SK-N-SH treated with all-trans-retinoic acid at 6 μM for 48 hours (cell line): ENCODE measurements at regions not wholly inside any gene's neighbourhood (a gene's known extent, or its start where the extent isn't known, plus 50 kb on each side); places are given as distances from the start of the nearest gene placed in this dataset.

Experiments
- ATAC-seq: fragments of 200-7000 bp; cut with Tn5 transposase; 3 replicates; pipeline ENCODE4 v1.9.1; 2020; ENCODE audit warnings: mild to moderate bottlenecking, moderate library complexity
- ARNTL ChIP-seq: fragments of 450-650 bp; formaldehyde crosslinking; IDR thresholded peaks from 2 replicates; pipeline ENCODE4 v1.5.0; 2020; ENCODE audit warnings: low read depth, mild to moderate bottlenecking, moderate library complexity, borderline replicate concordance
- BACH2 ChIP-seq: fragments of 250-450 bp; sonication (Bioruptor Pico); IDR thresholded peaks from 2 replicates; pipeline ENCODE4 v1.9.0; 2021; ENCODE audit warnings: mild to moderate bottlenecking, borderline replicate concordance
- CSDC2 ChIP-seq: fragments of 250-450 bp; sonication (Bioruptor Pico); IDR thresholded peaks from 2 replicates; pipeline ENCODE4 v1.5.0; 2020; ENCODE audit warnings: mild to moderate bottlenecking, moderate library complexity
- ESRRG ChIP-seq: fragments of 250-450 bp; sonication (Bioruptor Pico); IDR thresholded peaks from 2 replicates; pipeline ENCODE4 v1.6.1; 2021; ENCODE audit warnings: mild to moderate bottlenecking
- GLIS3 ChIP-seq: fragments of 250-450 bp; sonication (Bioruptor Pico); IDR thresholded peaks from 2 replicates; pipeline ENCODE4 v1.5.0; 2020; ENCODE audit warnings: mild to moderate bottlenecking, moderate library complexity
- OSR1 ChIP-seq: fragments of 250-450 bp; sonication (Bioruptor Pico); IDR thresholded peaks from 2 replicates; pipeline ENCODE4 v1.8.0; 2022; ENCODE audit warnings: moderate library complexity, mild to moderate bottlenecking, inconsistent platforms
- PPARA ChIP-seq: fragments of 250-450 bp; sonication (Bioruptor Pico); IDR thresholded peaks from 2 replicates; pipeline ENCODE4 v1.5.0; 2020; ENCODE audit warnings: mild to moderate bottlenecking, borderline replicate concordance
- RARB ChIP-seq: fragments of 250-450 bp; sonication (Bioruptor Pico); IDR thresholded peaks from 2 replicates; pipeline ENCODE4 v1.8.0; 2021; ENCODE audit warnings: mild to moderate bottlenecking, moderate library complexity
- SNAI2 ChIP-seq: fragments of 250-450 bp; sonication (Bioruptor Pico); IDR thresholded peaks from 2 replicates; pipeline ENCODE4 v1.5.0; 2020; ENCODE audit warnings: mild to moderate bottlenecking, moderate library complexity
- TCF4 ChIP-seq: fragments of 250-450 bp; sonication (Bioruptor Pico); IDR thresholded peaks from 2 replicates; pipeline ENCODE4 v1.8.0; 2021; ENCODE audit warnings: mild to moderate bottlenecking, moderate library complexity, borderline replicate concordance
- TOX ChIP-seq: fragments of 250-450 bp; sonication (Bioruptor Pico); IDR thresholded peaks from 2 replicates; pipeline ENCODE4 v1.8.0; 2021; ENCODE audit warnings: mild to moderate bottlenecking, moderate library complexity, borderline replicate concordance
- ZFP3 ChIP-seq: fragments of 250-450 bp; sonication (Bioruptor Pico); IDR thresholded peaks from 2 replicates; pipeline ENCODE4 v1.5.0; 2020; ENCODE audit warnings: mild to moderate bottlenecking, moderate library complexity
- ZNF565 ChIP-seq: fragments of 450-650 bp; formaldehyde crosslinking; conservative IDR thresholded peaks from 2 replicates; pipeline ENCODE4 v1.5.0; 2020; ENCODE audit warnings: low read depth, mild to moderate bottlenecking, moderate library complexity
- ZNF70 ChIP-seq: fragments of 450-650 bp; formaldehyde crosslinking; IDR thresholded peaks from 2 replicates; pipeline ENCODE4 v1.5.0; 2020; ENCODE audit warnings: mild to moderate bottlenecking, moderate library complexity
- ZNF8 ChIP-seq: fragments of 450-650 bp; formaldehyde crosslinking; IDR thresholded peaks from 2 replicates; pipeline ENCODE4 v1.5.0; 2020; ENCODE audit warnings: mild to moderate bottlenecking, moderate library complexity
- TF ChIP-seq, protein P1 (sequence below): fragments of 250-450 bp; sonication (Bioruptor Pico); IDR thresholded peaks from 2 replicates; pipeline ENCODE4 v1.8.0; 2021; ENCODE audit warnings: low read depth, mild to moderate bottlenecking, moderate library complexity, borderline replicate concordance
- TF ChIP-seq, protein P2 (sequence below): fragments of 250-450 bp; sonication (Bioruptor Pico); IDR thresholded peaks from 2 replicates; pipeline ENCODE4 v1.5.1; 2021; ENCODE audit warnings: mild to moderate bottlenecking, moderate library complexity
- TF ChIP-seq, protein P3 (sequence below): fragments of 250-450 bp; sonication (Bioruptor Pico); IDR thresholded peaks from 2 replicates; pipeline ENCODE4 v1.5.1; 2020; ENCODE audit warnings: low read depth, mild to moderate bottlenecking, moderate library complexity
- TF ChIP-seq, protein P4 (sequence below): fragments of 250-450 bp; sonication (Bioruptor Pico); IDR thresholded peaks from 2 replicates; pipeline ENCODE4 v1.8.0; 2020; ENCODE audit warnings: mild to moderate bottlenecking, moderate library complexity, borderline replicate concordance
- TF ChIP-seq, protein P5 (sequence below): fragments of 250-450 bp; sonication (Bioruptor Pico); IDR thresholded peaks from 2 replicates; pipeline ENCODE4 v1.5.0; 2020; ENCODE audit warnings: mild to moderate bottlenecking, moderate library complexity

DNA sequence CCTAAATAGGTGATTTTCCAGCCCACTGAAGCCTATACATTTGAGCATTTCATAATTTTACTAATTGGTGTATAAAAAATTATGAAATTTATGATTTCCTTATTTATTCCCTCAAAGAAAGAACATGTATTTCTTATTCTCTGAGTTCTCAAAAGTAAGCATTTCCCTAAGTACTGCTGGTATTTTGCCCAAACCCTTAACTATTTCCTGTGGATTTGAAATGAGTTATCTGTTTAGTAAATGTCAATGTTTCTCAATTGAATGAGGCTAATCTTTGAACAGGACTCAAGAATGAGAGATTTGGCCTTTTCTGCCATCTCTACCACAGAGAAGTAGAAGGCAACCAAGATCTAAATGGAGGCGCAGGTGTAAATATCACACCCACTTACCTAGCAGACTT is 751.7 kb downstream of the TLE1 start:
- ATAC-seq, result no peak
- TF ChIP-seq, protein P1, sequence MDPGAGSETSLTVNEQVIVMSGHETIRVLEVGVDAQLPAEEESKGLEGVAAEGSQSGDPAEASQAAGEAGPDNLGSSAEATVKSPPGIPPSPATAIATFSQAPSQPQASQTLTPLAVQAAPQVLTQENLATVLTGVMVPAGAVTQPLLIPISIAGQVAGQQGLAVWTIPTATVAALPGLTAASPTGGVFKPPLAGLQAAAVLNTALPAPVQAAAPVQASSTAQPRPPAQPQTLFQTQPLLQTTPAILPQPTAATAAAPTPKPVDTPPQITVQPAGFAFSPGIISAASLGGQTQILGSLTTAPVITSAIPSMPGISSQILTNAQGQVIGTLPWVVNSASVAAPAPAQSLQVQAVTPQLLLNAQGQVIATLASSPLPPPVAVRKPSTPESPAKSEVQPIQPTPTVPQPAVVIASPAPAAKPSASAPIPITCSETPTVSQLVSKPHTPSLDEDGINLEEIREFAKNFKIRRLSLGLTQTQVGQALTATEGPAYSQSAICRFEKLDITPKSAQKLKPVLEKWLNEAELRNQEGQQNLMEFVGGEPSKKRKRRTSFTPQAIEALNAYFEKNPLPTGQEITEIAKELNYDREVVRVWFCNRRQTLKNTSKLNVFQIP (CRISPR knock-in tag), result no peak
- TF ChIP-seq CSDC2 (CRISPR knock-in tag) (no peak), ARNTL (CRISPR knock-in tag) (no peak), TCF4 (CRISPR knock-in tag) (no peak), BACH2 (CRISPR knock-in tag) (no peak), ZNF8 (CRISPR knock-in tag) (no peak), ZFP3 (CRISPR knock-in tag) (no peak), OSR1 (CRISPR knock-in tag) (no peak), ZNF70 (CRISPR knock-in tag) (no peak), GLIS3 (CRISPR knock-in tag) (no peak), TOX (CRISPR knock-in tag) (no peak), PPARA (CRISPR knock-in tag) (no peak), ESRRG (CRISPR knock-in tag) (no peak), SNAI2 (CRISPR knock-in tag) (no peak), ZNF565 (CRISPR knock-in tag) (no peak), RARB (CRISPR knock-in tag) (no peak)
- TF ChIP-seq, protein P2, sequence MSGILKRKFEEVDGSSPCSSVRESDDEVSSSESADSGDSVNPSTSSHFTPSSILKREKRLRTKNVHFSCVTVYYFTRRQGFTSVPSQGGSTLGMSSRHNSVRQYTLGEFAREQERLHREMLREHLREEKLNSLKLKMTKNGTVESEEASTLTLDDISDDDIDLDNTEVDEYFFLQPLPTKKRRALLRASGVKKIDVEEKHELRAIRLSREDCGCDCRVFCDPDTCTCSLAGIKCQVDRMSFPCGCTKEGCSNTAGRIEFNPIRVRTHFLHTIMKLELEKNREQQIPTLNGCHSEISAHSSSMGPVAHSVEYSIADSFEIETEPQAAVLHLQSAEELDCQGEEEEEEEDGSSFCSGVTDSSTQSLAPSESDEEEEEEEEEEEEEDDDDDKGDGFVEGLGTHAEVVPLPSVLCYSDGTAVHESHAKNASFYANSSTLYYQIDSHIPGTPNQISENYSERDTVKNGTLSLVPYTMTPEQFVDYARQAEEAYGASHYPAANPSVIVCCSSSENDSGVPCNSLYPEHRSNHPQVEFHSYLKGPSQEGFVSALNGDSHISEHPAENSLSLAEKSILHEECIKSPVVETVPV (CRISPR knock-in tag), result no peak
- TF ChIP-seq, protein P3, sequence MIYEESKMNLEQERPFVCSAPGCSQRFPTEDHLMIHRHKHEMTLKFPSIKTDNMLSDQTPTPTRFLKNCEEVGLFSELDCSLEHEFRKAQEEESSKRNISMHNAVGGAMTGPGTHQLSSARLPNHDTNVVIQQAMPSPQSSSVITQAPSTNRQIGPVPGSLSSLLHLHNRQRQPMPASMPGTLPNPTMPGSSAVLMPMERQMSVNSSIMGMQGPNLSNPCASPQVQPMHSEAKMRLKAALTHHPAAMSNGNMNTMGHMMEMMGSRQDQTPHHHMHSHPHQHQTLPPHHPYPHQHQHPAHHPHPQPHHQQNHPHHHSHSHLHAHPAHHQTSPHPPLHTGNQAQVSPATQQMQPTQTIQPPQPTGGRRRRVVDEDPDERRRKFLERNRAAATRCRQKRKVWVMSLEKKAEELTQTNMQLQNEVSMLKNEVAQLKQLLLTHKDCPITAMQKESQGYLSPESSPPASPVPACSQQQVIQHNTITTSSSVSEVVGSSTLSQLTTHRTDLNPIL (CRISPR knock-in tag), result no peak
- TF ChIP-seq, protein P4, sequence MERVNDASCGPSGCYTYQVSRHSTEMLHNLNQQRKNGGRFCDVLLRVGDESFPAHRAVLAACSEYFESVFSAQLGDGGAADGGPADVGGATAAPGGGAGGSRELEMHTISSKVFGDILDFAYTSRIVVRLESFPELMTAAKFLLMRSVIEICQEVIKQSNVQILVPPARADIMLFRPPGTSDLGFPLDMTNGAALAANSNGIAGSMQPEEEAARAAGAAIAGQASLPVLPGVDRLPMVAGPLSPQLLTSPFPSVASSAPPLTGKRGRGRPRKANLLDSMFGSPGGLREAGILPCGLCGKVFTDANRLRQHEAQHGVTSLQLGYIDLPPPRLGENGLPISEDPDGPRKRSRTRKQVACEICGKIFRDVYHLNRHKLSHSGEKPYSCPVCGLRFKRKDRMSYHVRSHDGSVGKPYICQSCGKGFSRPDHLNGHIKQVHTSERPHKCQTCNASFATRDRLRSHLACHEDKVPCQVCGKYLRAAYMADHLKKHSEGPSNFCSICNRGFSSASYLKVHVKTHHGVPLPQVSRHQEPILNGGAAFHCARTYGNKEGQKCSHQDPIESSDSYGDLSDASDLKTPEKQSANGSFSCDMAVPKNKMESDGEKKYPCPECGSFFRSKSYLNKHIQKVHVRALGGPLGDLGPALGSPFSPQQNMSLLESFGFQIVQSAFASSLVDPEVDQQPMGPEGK (CRISPR knock-in tag), result no peak
- TF ChIP-seq, all 23 proteins: peak for 0

DNA sequence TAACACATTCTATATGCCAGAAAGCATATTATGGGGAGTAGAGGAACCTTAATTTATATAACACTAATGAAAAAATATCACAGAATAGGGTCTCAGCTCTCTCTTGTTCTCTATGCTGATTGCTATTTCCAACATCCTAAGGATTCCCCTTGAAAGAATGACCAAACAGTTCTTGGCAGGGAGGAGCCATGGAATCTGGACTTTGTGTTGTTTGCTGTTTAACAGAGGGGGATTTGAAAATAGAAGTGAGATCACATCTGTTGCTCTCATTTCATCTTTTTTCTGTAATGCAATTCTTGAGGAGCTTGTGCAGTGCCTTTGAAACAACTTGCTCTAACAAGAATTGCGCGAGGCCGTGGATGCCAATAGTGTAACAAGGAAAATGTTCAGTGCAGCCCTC is 755.3 kb downstream of the TLE1 start:
- ATAC-seq, result no peak
- TF ChIP-seq TOX (CRISPR knock-in tag) (no peak), TCF4 (CRISPR knock-in tag) (no peak), CSDC2 (CRISPR knock-in tag) (no peak), PPARA (CRISPR knock-in tag) (no peak), ZFP3 (CRISPR knock-in tag) (no peak), ZNF565 (CRISPR knock-in tag) (no peak), SNAI2 (CRISPR knock-in tag) (no peak)
- TF ChIP-seq, protein P2 (CRISPR knock-in tag), result no peak

DNA sequence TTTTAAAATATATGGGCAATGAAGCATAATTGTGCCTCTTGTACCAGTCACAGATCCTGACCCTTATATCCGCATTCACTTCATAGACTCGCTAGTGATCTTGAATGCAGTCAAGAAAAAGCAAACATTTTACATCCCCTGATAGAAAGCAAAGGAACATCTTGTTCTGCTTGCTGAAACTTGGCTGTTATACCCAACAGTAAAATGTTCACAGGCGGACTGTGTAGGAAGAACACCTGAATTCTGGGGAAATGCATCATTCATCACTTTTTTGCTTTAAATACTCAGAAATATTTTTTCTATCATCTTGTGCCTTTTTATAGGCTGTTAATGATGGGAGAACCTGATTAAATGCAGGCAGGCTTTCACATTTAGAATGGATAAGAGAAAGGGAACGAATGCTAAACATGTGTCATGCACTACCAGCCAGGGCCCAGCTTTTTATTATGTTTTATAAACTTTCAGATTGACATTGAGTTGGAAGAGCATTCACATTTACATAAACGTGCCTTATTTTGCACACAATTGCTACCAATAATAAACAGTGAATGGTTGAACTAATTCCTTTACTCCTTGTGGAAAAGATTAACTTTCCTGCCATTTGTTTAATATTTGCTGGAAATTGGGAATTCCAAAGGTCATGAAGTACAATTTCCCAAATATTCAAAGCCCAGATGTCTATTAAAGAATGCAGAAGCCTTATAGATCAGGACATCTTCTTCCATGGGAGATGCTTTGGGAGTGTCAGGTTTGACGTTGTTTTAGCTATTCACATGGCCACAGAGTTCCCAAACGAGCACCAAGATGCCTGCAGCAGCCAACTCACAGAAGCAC is 756.2 kb downstream of the TLE1 start:
- ATAC-seq, result no peak
- TF ChIP-seq CSDC2 (CRISPR knock-in tag) (no peak), GLIS3 (CRISPR knock-in tag) (no peak), BACH2 (CRISPR knock-in tag) (no peak), OSR1 (CRISPR knock-in tag) (no peak), ZFP3 (CRISPR knock-in tag) (no peak), TCF4 (CRISPR knock-in tag) (no peak)
- TF ChIP-seq, protein P5, sequence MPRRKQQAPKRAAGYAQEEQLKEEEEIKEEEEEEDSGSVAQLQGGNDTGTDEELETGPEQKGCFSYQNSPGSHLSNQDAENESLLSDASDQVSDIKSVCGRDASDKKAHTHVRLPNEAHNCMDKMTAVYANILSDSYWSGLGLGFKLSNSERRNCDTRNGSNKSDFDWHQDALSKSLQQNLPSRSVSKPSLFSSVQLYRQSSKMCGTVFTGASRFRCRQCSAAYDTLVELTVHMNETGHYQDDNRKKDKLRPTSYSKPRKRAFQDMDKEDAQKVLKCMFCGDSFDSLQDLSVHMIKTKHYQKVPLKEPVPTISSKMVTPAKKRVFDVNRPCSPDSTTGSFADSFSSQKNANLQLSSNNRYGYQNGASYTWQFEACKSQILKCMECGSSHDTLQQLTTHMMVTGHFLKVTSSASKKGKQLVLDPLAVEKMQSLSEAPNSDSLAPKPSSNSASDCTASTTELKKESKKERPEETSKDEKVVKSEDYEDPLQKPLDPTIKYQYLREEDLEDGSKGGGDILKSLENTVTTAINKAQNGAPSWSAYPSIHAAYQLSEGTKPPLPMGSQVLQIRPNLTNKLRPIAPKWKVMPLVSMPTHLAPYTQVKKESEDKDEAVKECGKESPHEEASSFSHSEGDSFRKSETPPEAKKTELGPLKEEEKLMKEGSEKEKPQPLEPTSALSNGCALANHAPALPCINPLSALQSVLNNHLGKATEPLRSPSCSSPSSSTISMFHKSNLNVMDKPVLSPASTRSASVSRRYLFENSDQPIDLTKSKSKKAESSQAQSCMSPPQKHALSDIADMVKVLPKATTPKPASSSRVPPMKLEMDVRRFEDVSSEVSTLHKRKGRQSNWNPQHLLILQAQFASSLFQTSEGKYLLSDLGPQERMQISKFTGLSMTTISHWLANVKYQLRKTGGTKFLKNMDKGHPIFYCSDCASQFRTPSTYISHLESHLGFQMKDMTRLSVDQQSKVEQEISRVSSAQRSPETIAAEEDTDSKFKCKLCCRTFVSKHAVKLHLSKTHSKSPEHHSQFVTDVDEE (CRISPR knock-in tag), result no peak
- TF ChIP-seq, protein P4 (CRISPR knock-in tag), result no peak
- TF ChIP-seq, protein P2 (CRISPR knock-in tag), result no peak
